ENCODE measurements at regions not wholly inside any gene's neighbourhood (a gene's known extent, or its start where the extent isn't known, plus 50 kb on each side); places are given as distances from the start of the nearest gene placed in this dataset.

DNA sequence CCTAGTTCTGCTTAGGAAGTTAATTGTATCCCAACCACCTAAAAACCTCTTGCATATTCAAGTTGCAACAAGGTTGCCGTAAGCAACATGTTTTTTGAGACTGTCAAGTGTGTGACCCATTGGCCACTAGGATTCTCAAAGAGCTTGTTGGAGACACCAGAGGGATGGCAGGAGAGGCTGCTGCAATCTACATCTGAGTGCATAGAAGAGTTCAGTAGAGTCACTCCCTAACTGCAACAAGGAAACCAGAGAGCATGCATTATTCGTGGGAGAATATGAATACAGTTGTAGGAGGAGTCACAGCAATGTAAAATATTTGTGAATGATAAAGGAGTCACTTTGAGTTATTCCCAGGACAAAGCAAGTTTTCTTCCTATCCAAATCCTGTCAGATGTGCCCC lies 538.6 kb downstream of the TNS3 start:
- TF ChIP-seq, protein P1, sequence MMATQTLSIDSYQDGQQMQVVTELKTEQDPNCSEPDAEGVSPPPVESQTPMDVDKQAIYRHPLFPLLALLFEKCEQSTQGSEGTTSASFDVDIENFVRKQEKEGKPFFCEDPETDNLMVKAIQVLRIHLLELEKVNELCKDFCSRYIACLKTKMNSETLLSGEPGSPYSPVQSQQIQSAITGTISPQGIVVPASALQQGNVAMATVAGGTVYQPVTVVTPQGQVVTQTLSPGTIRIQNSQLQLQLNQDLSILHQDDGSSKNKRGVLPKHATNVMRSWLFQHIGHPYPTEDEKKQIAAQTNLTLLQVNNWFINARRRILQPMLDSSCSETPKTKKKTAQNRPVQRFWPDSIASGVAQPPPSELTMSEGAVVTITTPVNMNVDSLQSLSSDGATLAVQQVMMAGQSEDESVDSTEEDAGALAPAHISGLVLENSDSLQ (IDR thresholded peaks at IDR 0.05): no peak
- TF ChIP-seq HDAC6 (IDR thresholded peaks at IDR 0.05; ENCODE audit: unreplicated experiment): no peak
- TF ChIP-seq NR2C2 (IDR thresholded peaks at IDR 0.05; ENCODE audit: borderline replicate concordance, control insufficient read depth, insufficient read length, low read depth): no peak
- TF ChIP-seq NR2F1 (conservative IDR thresholded peaks at IDR 0.05): no peak
